ENCODE measurements at regions not wholly inside any gene's neighbourhood (a gene's known extent, or its start where the extent isn't known, plus 50 kb on each side); places are given as distances from the start of the nearest gene placed in this dataset.
A peak's percentile ranks its signal among the peaks of the same experiment; 100 is the strongest.

- H3K4me1 Mint-ChIP-seq (ENCODE audit: low read depth, unreplicated experiment), result peaks cover 4% of the 10 kb centered on the region
- no peak for DNase-seq
- H3K27me3 Mint-ChIP-seq (ENCODE audit: unreplicated experiment), result no peaks in the 10 kb centered on the region
- peak overlapping the region; percentile 29 for H3K27ac Mint-ChIP-seq (ENCODE audit: unreplicated experiment)
- H3K4me3 Mint-ChIP-seq (ENCODE audit: unreplicated experiment), result no peak overlapping the region
- H3K9me3 Mint-ChIP-seq (ENCODE audit: unreplicated experiment), result no peaks in the 10 kb centered on the region
- H3K36me3 Mint-ChIP-seq (ENCODE audit: unreplicated experiment), result no peaks in the 10 kb centered on the region
- TF ChIP-seq, protein P1, sequence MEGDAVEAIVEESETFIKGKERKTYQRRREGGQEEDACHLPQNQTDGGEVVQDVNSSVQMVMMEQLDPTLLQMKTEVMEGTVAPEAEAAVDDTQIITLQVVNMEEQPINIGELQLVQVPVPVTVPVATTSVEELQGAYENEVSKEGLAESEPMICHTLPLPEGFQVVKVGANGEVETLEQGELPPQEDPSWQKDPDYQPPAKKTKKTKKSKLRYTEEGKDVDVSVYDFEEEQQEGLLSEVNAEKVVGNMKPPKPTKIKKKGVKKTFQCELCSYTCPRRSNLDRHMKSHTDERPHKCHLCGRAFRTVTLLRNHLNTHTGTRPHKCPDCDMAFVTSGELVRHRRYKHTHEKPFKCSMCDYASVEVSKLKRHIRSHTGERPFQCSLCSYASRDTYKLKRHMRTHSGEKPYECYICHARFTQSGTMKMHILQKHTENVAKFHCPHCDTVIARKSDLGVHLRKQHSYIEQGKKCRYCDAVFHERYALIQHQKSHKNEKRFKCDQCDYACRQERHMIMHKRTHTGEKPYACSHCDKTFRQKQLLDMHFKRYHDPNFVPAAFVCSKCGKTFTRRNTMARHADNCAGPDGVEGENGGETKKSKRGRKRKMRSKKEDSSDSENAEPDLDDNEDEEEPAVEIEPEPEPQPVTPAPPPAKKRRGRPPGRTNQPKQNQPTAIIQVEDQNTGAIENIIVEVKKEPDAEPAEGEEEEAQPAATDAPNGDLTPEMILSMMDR (IDR thresholded peaks at IDR 0.05; ENCODE audit: partially characterized antibody, unreplicated experiment), result no peak
These were observed 146.5 kb upstream of the LYPLAL1 start for GRCh38 chr1:219027146-219027673.

GRCh38 chr1:219031809-219032208 is 141.9 kb upstream of the LYPLAL1 start:
- DNase-seq, result no peak
- Mint-ChIP-seq H3K27me3 (ENCODE audit: unreplicated experiment) (no peaks in the 10 kb centered on the region), H3K36me3 (ENCODE audit: unreplicated experiment) (no peaks in the 10 kb centered on the region), H3K9me3 (ENCODE audit: unreplicated experiment) (no peaks in the 10 kb centered on the region), H3K27ac (ENCODE audit: unreplicated experiment) (no peak overlapping the region), H3K4me3 (ENCODE audit: unreplicated experiment) (no peak overlapping the region), H3K4me1 (ENCODE audit: low read depth, unreplicated experiment) (peaks cover 18% of the 10 kb centered on the region)
- TF ChIP-seq, protein P1 (IDR thresholded peaks at IDR 0.05; ENCODE audit: partially characterized antibody, unreplicated experiment), result no peak

DNA sequence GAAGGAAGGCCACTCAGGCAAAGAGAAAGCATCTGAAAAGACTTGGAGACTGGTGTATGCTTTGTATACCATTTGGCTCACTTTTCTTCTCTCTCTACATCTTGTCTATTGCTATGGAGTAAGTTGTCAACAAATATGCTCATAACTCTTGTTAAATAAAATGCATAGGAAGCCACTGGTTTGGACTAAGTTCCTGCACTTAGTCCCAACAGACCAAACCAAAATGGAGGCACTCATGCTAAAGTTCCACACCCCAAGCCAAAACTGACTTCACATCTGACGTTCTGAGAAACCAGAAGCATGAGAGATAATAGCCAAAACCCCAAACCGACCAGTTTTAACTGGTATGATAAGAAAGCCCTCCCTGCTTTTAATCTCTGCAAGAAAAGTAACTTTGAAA is 135.3 kb upstream of the LYPLAL1 start:
- no peak overlapping the region for H3K4me3 Mint-ChIP-seq (ENCODE audit: unreplicated experiment)
- no peaks in the 10 kb centered on the region for H3K27me3 Mint-ChIP-seq (ENCODE audit: unreplicated experiment)
- TF ChIP-seq, protein P1 (IDR thresholded peaks at IDR 0.05; ENCODE audit: partially characterized antibody, unreplicated experiment), result no peak
- peaks cover 4% of the 10 kb centered on the region for H3K9me3 Mint-ChIP-seq (ENCODE audit: unreplicated experiment)
- no peak for DNase-seq
- peaks cover 13% of the 10 kb centered on the region for H3K4me1 Mint-ChIP-seq (ENCODE audit: low read depth, unreplicated experiment)
- H3K36me3 Mint-ChIP-seq (ENCODE audit: unreplicated experiment), result peaks cover 6% of the 10 kb centered on the region
- no peak overlapping the region for H3K27ac Mint-ChIP-seq (ENCODE audit: unreplicated experiment)

DNA sequence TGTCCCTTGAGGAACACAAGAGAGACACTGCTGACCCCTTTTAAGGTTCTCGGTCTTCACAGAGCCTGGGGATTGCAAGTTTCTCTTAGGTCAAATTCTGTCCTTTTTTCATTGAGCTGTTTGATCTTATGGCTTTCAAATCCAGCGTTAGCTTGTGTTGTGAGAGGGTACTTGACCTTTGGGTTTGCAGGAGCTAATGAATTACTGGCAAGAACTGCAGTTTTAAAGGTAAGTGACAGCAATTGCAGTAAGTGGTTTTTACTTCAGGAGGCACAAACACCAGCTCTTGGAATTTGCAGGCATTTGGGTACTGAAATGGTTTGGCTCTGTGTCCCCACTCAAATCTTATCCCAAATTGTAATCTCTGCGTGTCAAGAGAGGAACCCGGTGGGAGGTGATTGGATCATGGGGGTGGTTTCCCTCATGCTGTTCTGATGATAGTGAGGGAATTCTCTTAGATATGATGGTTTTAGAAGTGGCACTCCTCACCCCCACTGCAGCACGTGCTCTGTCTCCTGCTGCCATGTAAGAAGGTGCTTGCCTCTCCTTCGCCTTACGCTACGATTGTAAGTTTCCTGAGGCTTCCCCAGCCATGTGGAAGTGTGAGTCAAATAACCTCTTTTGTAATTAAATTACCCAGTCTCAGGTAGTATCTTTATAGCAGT is 134.5 kb upstream of the LYPLAL1 start:
- Mint-ChIP-seq H3K27me3 (ENCODE audit: unreplicated experiment) (no peaks in the 10 kb centered on the region), H3K9me3 (ENCODE audit: unreplicated experiment) (peaks cover 4% of the 10 kb centered on the region), H3K4me3 (ENCODE audit: unreplicated experiment) (no peak overlapping the region), H3K27ac (ENCODE audit: unreplicated experiment) (no peak overlapping the region), H3K4me1 (ENCODE audit: low read depth, unreplicated experiment) (peaks cover 6% of the 10 kb centered on the region), H3K36me3 (ENCODE audit: unreplicated experiment) (peaks cover 6% of the 10 kb centered on the region)
- TF ChIP-seq, protein P1 (IDR thresholded peaks at IDR 0.05; ENCODE audit: partially characterized antibody, unreplicated experiment), result no peak
- no peak for DNase-seq

DNA sequence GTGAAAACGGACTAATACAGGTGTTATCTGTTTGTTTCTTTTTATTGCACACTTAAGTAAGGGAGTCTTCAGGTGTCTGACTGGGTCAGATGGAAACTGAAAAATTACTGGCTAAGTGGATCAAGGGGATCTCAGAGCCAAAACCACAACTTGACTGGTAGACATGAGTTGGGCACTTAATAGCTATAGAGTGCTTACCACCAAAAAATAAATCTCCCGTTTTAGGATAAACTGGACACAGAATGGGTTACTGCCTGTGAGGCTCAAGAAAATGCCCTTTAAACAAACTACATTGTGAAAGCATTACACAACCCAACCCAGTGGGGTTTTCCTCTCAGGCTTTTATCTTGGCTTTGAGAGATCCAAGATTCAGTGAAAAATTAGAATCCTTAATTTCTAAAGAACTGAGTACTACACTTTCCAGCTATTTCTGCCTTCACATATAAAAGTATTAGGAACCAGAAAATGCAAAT is 134.0 kb upstream of the LYPLAL1 start:
- Mint-ChIP-seq H3K27ac (ENCODE audit: unreplicated experiment) (no peak overlapping the region), H3K4me3 (ENCODE audit: unreplicated experiment) (no peak overlapping the region), H3K9me3 (ENCODE audit: unreplicated experiment) (peaks cover 4% of the 10 kb centered on the region), H3K27me3 (ENCODE audit: unreplicated experiment) (no peaks in the 10 kb centered on the region), H3K36me3 (ENCODE audit: unreplicated experiment) (peaks cover 6% of the 10 kb centered on the region), H3K4me1 (ENCODE audit: low read depth, unreplicated experiment) (peaks cover 4% of the 10 kb centered on the region)
- TF ChIP-seq, protein P1 (IDR thresholded peaks at IDR 0.05; ENCODE audit: partially characterized antibody, unreplicated experiment), result no peak
- no peak for DNase-seq
